Type B pancreatic cell (in vitro differentiated cells): ENCODE measurements at regions not wholly inside any gene's neighbourhood (a gene's known extent, or its start where the extent isn't known, plus 50 kb on each side); places are given as distances from the start of the nearest gene placed in this dataset.

Experiments
- DNase-seq: peaks from one replicate; pipeline ENCODE4 v3.0.0; 2021; ENCODE audit warnings: mixed read lengths; ENCODE audit not compliant: unreplicated experiment; ENCODE audit errors: extremely low spot score
- H3K27ac Mint-ChIP-seq: 2 replicates; pipeline ENCODE4 v1.8.0; 2021; ENCODE audit warnings: mild to moderate bottlenecking, mixed read lengths
- H3K27me3 Mint-ChIP-seq: 2 replicates; pipeline ENCODE4 v1.8.0; 2021; ENCODE audit warnings: mixed read lengths
- H3K36me3 Mint-ChIP-seq: 2 replicates; pipeline ENCODE4 v1.8.0; 2021; ENCODE audit warnings: mixed read lengths
- H3K4me1 Mint-ChIP-seq: one replicate; pipeline ENCODE4 v1.8.0; 2021; ENCODE audit warnings: mixed read lengths; ENCODE audit not compliant: unreplicated experiment
- H3K4me3 Mint-ChIP-seq: 2 replicates; pipeline ENCODE4 v1.8.0; 2021; ENCODE audit warnings: mild to moderate bottlenecking, mixed read lengths
- H3K9me3 Mint-ChIP-seq: 2 replicates; pipeline ENCODE4 v1.8.0; 2021; ENCODE audit warnings: mixed read lengths
- TF ChIP-seq, protein P1 (sequence below): fragments of 200-600 bp; sonication (generic); conservative IDR thresholded peaks from 2 replicates; pipeline ENCODE4 v1.5.0; 2021; ENCODE audit warnings: antibody characterized with exemption, mild to moderate bottlenecking

DNA sequence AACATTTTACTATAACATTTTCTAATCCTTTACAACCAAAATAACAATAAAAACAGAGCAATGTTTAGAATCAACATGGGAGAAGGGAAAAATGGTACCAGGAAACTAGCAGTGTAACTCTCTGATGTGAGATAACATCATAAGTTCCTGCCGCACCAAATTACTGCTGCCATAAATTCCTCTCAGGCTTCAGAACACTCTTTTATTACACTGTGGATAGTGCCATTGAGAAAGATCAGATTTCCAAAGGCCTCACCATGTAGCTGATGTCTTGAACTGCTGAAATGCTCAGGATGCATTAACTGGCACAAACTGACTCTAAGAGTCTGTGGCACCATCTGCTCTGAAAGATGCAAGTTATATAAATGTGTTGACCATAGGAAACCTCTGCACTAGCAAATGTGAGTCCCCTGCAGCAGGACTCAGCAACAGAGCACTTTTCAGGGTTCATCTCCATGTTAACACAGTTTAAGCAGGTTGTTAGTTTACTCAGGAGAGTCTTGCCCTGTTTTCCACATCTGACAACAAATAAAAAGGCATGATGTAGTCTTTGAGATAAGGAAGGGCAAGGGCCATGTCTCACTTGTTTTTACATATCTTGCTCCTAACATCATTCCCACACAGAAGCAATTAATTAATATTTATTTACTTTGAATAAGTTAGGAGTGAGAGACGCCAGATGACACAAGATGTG, 218.1 kb downstream of the CETN3 start:
- H3K4me1 Mint-ChIP-seq, result no peaks in the 10 kb centered on the region
- H3K36me3 Mint-ChIP-seq, result no peaks in the 10 kb centered on the region
- no peak for DNase-seq
- TF ChIP-seq, protein P1, sequence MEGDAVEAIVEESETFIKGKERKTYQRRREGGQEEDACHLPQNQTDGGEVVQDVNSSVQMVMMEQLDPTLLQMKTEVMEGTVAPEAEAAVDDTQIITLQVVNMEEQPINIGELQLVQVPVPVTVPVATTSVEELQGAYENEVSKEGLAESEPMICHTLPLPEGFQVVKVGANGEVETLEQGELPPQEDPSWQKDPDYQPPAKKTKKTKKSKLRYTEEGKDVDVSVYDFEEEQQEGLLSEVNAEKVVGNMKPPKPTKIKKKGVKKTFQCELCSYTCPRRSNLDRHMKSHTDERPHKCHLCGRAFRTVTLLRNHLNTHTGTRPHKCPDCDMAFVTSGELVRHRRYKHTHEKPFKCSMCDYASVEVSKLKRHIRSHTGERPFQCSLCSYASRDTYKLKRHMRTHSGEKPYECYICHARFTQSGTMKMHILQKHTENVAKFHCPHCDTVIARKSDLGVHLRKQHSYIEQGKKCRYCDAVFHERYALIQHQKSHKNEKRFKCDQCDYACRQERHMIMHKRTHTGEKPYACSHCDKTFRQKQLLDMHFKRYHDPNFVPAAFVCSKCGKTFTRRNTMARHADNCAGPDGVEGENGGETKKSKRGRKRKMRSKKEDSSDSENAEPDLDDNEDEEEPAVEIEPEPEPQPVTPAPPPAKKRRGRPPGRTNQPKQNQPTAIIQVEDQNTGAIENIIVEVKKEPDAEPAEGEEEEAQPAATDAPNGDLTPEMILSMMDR, result no peak
- no peak overlapping the region for H3K4me3 Mint-ChIP-seq
- no peaks in the 10 kb centered on the region for H3K9me3 Mint-ChIP-seq
- H3K27me3 Mint-ChIP-seq, result no peaks in the 10 kb centered on the region
- no peak overlapping the region for H3K27ac Mint-ChIP-seq

- Mint-ChIP-seq H3K4me1 (peaks cover 9% of the 10 kb centered on the region), H3K27ac (no peak overlapping the region)
These were observed 223.6 kb downstream of the CETN3 start for GRCh38 chr5:90185897-90186468.

DNA sequence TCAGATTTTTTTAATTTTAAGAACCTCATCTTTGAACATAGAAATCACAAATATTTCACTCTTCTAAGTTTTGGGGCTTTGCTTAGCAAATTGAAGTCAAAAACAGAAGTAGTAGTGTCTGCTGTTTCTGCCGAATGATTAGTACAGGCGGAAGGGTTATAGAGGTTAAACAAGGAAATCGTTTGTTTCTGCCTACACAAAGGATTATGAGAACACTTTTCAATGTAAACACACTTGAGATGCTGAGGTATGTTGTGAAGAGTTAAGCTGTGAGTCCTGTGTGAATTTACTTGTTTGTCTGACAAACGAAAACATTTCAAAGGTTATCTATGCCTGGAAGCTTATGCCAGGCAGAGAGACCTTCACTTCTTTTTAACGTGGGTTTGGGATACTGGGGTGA, 224.8 kb downstream of the CETN3 start:
- H3K4me3 Mint-ChIP-seq, result no peak overlapping the region
- no peaks in the 10 kb centered on the region for H3K9me3 Mint-ChIP-seq
- no peak for DNase-seq
- no peaks in the 10 kb centered on the region for H3K27me3 Mint-ChIP-seq
- TF ChIP-seq, protein P1, result no peak
- no peak overlapping the region for H3K27ac Mint-ChIP-seq
- peaks cover 9% of the 10 kb centered on the region for H3K4me1 Mint-ChIP-seq
- no peaks in the 10 kb centered on the region for H3K36me3 Mint-ChIP-seq

More at GRCh38 chr5:90185897-90186468, 223.6 kb downstream of the CETN3 start:
- no peak for DNase-seq
- Mint-ChIP-seq H3K4me3 (no peak overlapping the region), H3K27me3 (no peaks in the 10 kb centered on the region), H3K36me3 (no peaks in the 10 kb centered on the region), H3K9me3 (no peaks in the 10 kb centered on the region)
- TF ChIP-seq, protein P1, result no peak

- Mint-ChIP-seq H3K27ac (no peak overlapping the region), H3K4me3 (no peak overlapping the region), H3K9me3 (no peaks in the 10 kb centered on the region), H3K4me1 (peaks cover 9% of the 10 kb centered on the region), H3K27me3 (no peaks in the 10 kb centered on the region), H3K36me3 (no peaks in the 10 kb centered on the region)
- no peak for DNase-seq
- TF ChIP-seq, protein P1, result no peak
These were observed 226.8 kb downstream of the CETN3 start for GRCh38 chr5:90182726-90183125.

DNA sequence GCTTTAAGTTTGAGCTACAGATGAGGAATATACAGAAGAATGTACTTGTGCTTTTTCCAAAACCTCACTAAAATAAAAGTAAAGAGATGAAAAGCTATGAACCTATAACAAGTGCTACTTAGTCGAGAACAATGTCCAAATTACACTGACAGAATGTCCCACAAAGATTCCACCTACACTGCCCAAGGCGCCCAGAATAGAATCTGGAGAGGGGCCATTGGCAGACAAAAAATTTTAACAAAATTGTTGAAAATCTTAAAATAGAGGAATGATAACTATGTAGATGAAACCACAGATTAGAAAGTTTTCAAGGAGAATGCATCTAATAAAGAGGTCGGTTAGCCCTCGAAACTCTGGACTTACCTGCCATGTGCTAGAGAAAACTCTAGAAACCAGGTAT, 235.3 kb downstream of the CETN3 start:
- Mint-ChIP-seq H3K4me3 (no peak overlapping the region), H3K27me3 (no peaks in the 10 kb centered on the region), H3K4me1 (no peaks in the 10 kb centered on the region), H3K36me3 (no peaks in the 10 kb centered on the region), H3K27ac (no peak overlapping the region), H3K9me3 (peaks cover 8% of the 10 kb centered on the region)
- no peak for DNase-seq
- TF ChIP-seq, protein P1, result no peak
